Peyer's patch (tissue), 4 donors: ENCODE measurements at regions not wholly inside any gene's neighbourhood (a gene's known extent, or its start where the extent isn't known, plus 50 kb on each side); places are given as distances from the start of the nearest gene placed in this dataset.

Experiments used
- CTCF ChIP-seq, 6 experiments: fragments of 450-650 bp in 4 of 6; fragments of 200-600 bp in 2 of 6; sonication (generic) in 1 of 6; IDR thresholded peaks; one replicate each; pipeline ENCODE4 v1.5.1; 2017 to 2019; ENCODE audit warnings: antibody characterized with exemption in 6 of 6, mild to moderate bottlenecking in 3 of 6, moderate library complexity in 1 of 6
- POLR2A ChIP-seq, 2 donors: fragments of 450-650 bp; IDR thresholded peaks; one replicate each; pipeline ENCODE4 v1.5.1; 2017; ENCODE audit warnings: antibody characterized with exemption in 2 of 2, mild to moderate bottlenecking in 2 of 2, moderate library complexity in 2 of 2

- TF ChIP-seq CTCF (IDR thresholded peaks at IDR 0.05): no peak
- TF ChIP-seq POLR2A (IDR thresholded peaks at IDR 0.05): no peak
These were observed 1066.5 kb downstream of the TYW1 start for GRCh38 chr7:68063171-68063570.
